HG02642 (cell line): ENCODE measurements at regions not wholly inside any gene's neighbourhood (a gene's known extent, or its start where the extent isn't known, plus 50 kb on each side); places are given as distances from the start of the nearest gene placed in this dataset.

Experiments used
- ATAC-seq: cut with Tn5 transposase; IDR thresholded peaks from one replicate; pipeline ENCODE4 v1.9.1; 2021; ENCODE audit warnings: mild to moderate bottlenecking; ENCODE audit not compliant: unreplicated experiment, poor library complexity

- no peak for ATAC-seq
Observed at GRCh38 chr6:153670403-153671026, 368.5 kb upstream of the OPRM1 start.

GRCh38 chr6:153668758-153669157 is 370.3 kb upstream of the OPRM1 start:
- ATAC-seq: no peak

DNA sequence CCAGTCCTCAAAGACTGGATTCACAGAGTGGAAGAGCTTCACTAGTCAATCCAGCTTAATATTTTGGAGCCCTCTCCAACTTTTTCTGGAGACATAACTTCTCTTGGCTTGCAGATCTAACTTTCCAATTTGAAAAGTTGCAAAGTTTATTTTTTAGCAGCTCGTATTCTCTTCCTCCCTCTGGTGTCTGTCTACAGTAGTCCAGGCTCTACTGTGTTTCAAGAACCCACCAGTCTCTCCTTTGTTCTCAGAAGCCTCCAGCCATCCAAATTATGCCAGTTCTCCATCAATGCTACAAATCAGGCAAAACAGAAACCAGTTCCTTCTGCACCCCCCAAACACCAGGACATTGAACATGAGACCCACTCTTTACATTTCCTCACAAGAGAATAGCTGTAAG is 376.1 kb upstream of the OPRM1 start:
- ATAC-seq: no peak

DNA sequence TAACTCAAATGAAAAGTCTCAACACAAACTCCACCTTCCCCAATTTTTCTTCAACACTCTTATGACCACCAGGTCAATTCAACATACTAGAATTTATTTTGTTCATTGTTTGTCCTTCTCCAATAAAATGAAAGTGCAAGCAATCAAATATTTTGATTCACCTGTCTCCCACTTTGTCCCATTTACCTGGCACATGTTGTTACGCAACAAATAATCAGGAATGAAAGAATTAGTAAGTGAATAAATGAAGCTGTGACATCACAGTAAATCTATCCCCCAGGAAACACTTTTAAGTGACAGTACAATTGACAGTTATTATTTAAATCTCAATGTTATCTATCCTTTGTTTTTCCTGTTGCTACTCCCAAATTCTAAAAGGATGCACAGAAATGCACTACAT is 393.7 kb upstream of the OPRM1 start:
- ATAC-seq: no peak

DNA sequence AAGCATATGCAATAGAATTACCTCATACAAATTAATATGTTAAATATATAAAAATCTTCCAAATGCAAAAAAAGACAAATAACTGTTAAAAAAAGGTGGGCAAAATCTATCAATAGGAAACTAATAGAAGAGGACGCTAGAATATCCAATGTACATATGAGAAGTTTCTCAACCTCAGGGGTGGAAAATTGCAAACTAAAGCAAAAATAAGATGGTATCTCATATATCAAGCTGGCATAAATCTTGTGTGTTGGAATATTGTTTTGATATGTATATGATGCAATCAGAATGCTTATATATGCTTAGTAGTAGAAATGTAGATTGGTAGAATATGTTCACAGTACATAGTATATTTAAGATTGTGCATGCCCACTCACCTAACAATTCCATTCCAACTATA is 395.0 kb upstream of the OPRM1 start:
- ATAC-seq: no peak

- ATAC-seq: no peak
Observed at GRCh38 chr6:153634416-153634815, 404.6 kb upstream of the OPRM1 start.

DNA sequence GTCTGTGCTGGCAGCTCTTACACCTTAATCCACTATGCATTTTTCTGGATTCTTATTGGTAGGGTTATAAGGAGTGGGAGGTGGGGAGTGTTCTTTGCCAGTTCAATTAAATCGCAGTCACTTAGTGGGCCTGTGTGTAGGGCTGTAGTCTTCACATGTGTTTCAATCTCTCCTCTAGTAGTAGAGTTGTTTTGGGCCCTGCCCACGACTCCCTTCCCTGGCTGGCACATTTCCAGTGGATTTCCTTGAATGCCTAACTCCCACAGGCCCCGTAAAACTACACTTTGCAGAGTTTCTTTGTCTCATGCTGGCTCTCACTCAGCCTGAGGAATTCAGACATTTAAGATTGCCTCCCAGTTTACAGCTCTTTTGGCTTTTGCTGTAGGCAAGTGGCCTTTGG is 414.0 kb upstream of the OPRM1 start:
- no peak for ATAC-seq

- no peak for ATAC-seq
Observed at GRCh38 chr6:153624528-153624927, 414.5 kb upstream of the OPRM1 start.

DNA sequence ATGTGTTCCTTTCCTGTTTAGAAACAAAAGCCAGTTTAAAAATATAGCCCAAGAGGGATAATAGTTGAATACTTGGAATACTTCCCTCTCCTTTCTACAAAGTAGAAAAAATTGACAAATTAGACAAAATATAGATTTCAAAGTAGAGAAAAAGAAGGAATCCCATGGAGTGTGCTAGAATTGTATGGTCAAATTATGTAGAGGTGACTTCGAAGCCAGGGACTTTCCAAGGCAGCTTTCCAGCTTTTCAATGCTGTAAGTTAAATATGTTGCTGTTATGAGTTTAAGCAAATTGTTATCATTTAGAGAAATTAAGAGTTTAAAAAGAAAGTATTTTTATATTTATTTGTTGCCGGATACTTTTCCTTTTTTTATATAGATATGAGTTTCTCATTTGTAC is 415.5 kb upstream of the OPRM1 start:
- ATAC-seq: no peak

- no peak for ATAC-seq
Observed at GRCh38 chr6:153621491-153621890, 417.5 kb upstream of the OPRM1 start.

DNA sequence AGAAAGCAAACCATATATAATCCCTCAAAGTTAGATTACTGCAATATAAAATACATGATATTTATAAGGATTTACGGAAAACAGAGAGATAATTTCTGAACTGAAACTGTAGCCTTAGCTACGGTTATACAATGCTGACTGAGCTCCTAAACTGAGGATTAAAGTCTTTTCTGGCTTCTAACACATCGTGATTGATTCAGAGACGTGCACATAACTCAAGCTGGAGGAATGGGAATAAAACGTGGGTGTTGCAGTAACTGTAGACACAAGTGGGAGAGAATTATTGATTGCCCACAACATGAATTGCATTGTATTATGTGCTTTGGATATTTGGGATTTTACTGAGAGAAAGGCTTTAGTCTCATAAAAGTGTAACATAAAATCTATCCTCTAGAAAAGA is 418.0 kb upstream of the OPRM1 start:
- ATAC-seq: no peak

- no peak for ATAC-seq
Observed at GRCh38 chr6:153618371-153619322, 420.4 kb upstream of the OPRM1 start.

DNA sequence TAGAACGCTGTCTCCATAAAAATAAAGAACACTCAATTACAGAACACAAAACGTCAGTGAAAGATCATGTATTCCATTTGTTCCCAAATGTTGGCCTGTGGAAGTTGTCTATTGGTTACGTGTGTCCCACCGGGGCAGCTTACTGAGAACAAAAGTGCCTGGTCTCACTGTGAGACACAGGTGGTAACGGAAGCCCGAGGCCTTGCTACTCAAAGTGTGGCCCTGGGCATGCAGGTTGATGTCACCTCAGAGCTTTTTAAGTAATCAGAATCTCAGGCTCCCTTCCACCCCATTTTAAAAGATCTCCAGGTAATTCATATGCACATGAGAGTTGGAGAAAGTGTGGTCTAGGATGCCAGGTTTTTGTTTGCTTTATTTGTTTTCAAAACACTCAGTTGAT is 422.5 kb upstream of the OPRM1 start:
- ATAC-seq: no peak

DNA sequence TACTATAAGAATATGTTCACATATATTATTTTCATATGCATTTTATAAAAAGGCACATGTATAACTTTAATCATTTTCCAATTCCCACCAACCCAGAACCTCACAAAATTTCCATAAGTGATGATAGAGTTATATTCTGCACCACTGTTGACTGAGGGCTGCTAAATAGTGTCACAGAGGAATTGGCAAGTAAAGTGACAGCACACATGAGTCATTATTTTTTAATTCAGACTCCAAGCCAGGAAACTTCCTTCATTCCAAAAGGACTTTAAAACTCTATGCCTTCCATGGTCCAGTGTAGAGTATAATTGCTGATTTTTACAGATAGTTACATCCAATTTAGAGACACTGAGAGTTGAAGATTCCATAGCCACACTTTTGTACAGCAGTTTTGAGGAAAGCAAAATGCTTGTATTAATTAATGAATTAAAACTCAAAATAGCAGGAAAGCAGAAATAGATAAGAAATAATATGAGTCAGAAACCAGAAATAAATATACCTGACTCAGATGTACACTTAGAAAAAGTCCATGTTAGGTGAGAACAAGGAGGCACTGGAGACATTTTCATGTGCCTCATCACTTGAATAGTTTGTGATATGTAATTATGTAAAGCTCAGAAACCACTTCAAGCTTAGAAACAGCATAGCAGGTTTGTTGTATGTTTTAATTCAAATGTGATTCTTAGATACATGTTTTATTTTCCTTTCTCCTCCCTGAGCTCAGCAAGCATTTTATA is 425.2 kb upstream of the OPRM1 start:
- ATAC-seq: no peak

DNA sequence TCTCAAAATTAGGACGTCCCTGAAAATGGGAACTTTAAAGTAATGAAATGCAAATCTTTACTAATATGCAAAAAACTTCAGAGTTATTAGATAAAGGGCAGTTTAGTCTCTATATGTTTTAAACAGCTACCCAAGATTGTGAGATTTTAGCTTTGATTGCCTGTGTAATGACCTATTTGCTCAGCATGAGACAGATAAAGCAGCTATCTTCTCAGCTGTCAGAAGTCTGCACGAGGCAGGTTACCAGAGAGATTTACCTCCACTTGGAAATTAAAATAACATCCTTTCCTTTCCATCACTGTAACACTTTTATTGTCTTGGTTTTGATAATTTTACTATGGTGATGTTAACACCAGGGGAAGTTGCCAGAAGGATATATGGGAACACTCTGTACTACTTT is 436.6 kb upstream of the OPRM1 start:
- ATAC-seq: no peak

GRCh38 chr6:153599901-153600300 is 439.1 kb upstream of the OPRM1 start:
- ATAC-seq: no peak

GRCh38 chr6:153595903-153596302 is 443.1 kb upstream of the OPRM1 start:
- no peak for ATAC-seq

- ATAC-seq: no peak
Observed at GRCh38 chr6:153594871-153595270, 444.2 kb upstream of the OPRM1 start.

GRCh38 chr6:153591159-153591558 is 447.9 kb upstream of the OPRM1 start:
- no peak for ATAC-seq

DNA sequence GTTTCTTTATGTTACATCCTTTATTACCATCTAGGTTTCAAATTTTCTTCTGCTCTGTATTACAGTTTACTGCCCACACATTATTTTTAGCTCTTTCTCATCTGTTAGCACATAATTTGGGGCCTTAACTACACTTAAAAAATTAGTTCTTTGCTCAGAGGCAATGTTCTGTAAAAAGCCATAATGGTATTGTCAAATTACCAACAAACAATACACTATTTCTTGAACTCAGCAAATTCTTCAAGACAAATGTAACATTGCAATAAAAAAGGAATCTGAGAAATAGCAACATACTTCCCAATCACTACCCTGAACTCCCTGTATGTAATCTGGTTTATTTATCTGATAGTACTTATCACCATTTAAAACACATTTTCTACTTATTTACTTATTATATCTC is 448.6 kb upstream of the OPRM1 start:
- no peak for ATAC-seq

- ATAC-seq: no peak
Observed at GRCh38 chr6:153588330-153588729, 450.7 kb upstream of the OPRM1 start.
